ENCODE measurements at regions not wholly inside any gene's neighbourhood (a gene's known extent, or its start where the extent isn't known, plus 50 kb on each side); places are given as distances from the start of the nearest gene placed in this dataset.

DNA sequence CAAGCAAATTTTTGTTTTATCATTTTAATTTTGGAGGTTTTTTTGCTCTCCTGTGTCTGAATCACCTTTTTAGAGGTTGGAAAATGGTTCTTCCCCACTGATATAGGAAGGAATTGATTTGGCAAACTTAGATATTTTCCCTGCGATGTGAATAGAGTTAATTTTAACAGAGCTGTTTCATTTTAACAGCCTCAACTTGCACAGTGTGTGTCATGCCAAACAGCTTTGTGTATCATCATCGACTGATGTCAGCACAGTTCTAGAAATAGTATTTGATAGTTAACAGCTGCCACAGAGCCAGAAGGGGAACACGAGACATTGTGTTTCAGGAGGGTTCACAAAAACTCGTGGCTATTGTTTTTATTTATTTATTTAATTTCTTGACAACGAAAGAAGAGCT lies 243.1 kb upstream of the FOXN3 start:
- TF ChIP-seq EP300 (IDR thresholded peaks at IDR 0.05; ENCODE audit: low read length), result no peak
- no peak for TF ChIP-seq ELF4 (CRISPR knock-in tag; IDR thresholded peaks at IDR 0.05)
- TF ChIP-seq, protein P1, sequence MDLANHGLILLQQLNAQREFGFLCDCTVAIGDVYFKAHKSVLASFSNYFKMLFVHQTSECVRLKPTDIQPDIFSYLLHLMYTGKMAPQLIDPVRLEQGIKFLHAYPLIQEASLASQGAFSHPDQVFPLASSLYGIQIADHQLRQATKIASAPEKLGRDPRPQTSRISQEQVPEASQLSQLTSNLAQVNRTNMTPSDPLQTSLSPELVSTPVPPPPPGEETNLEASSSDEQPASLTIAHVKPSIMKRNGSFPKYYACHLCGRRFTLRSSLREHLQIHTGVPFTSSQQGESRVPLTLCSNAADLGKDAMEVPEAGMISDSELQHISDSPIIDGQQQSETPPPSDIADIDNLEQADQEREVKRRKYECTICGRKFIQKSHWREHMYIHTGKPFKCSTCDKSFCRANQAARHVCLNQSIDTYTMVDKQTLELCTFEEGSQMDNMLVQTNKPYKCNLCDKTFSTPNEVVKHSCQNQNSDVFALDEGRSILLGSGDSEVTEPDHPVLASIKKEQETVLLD (IDR thresholded peaks at IDR 0.05), result no peak
- no peak for TF ChIP-seq BRCA1 (IDR thresholded peaks at IDR 0.05)
- TF ChIP-seq BRCA1 (CRISPR knock-in tag; IDR thresholded peaks at IDR 0.05), result no peak
- no peak for TF ChIP-seq TCF7 (IDR thresholded peaks at IDR 0.05; ENCODE audit: borderline replicate concordance)
- no peak for TF ChIP-seq RBM39 (optimal IDR thresholded peaks at IDR 0.05; ENCODE audit: low read depth, low read length)
